PC-9 (cell line): ENCODE measurements at regions not wholly inside any gene's neighbourhood (a gene's known extent, or its start where the extent isn't known, plus 50 kb on each side); places are given as distances from the start of the nearest gene placed in this dataset.

Source experiments
- BruUV-seq: library from RNA; stranded (reverse); fragments of 400-500 nt; replicated peaks from 2 replicates; lab custom pipeline; 2021; lab: Mats Ljungman, UMichigan
- CTCF ChIA-PET: fragments of 300-600 bp; sonication (Branson Sonifier 250); formaldehyde crosslinking; loops from one replicate; lab custom pipeline; 2022; ENCODE audit warnings: antibody characterized with exemption; lab: Charles Lee
- POLR2A ChIA-PET: fragments of 300-600 bp; sonication (Branson Sonifier 250); formaldehyde crosslinking; loops from one replicate; lab custom pipeline; 2022; ENCODE audit warnings: antibody characterized with exemption; ENCODE audit not compliant: unreplicated experiment; lab: Charles Lee
- DNase-seq, 2 experiments: peaks; one replicate each; pipeline versions ENCODE4 v3.0.0 to v3.0.0-alpha.2; 2015 to 2022; ENCODE audit warnings: mixed read lengths in 1 of 2
- H2AFZ ChIP-seq: fragments of 200-600 bp; sonication (generic); 2 replicates; pipeline ENCODE4 v1.8.1; 2017; ENCODE audit warnings: antibody characterized with exemption
- H3F3A ChIP-seq: fragments of 200-600 bp; sonication (generic); 2 replicates; pipeline ENCODE4 v1.8.1; 2017; ENCODE audit warnings: antibody characterized with exemption, mild to moderate bottlenecking, low read depth; ENCODE audit not compliant: insufficient read depth
- H3K27ac ChIP-seq: fragments of 200-600 bp; sonication (generic); 2 replicates; pipeline ENCODE4 v1.6.1; 2016; ENCODE audit warnings: mixed run types
- H3K27me3 ChIP-seq: fragments of 200-600 bp; sonication (generic); 2 replicates; pipeline ENCODE4 v1.6.1; 2016; ENCODE audit warnings: low read depth, mixed run types; ENCODE audit not compliant: insufficient read depth
- H3K36me3 ChIP-seq: fragments of 200-600 bp; sonication (generic); 2 replicates; pipeline ENCODE4 v1.6.1; 2016; ENCODE audit warnings: low read depth, mixed run types
- H3K4me1 ChIP-seq: fragments of 200-600 bp; sonication (generic); replicated peaks from 2 replicates; pipeline ENCODE4 v1.6.1; 2016; ENCODE audit warnings: mixed run types; ENCODE audit not compliant: insufficient read depth
- H3K4me2 ChIP-seq: fragments of 200-600 bp; sonication (generic); 2 replicates; pipeline ENCODE4 v1.6.1; 2017; ENCODE audit warnings: mixed run types
- H3K4me3 ChIP-seq: fragments of 200-600 bp; sonication (generic); 2 replicates; pipeline ENCODE4 v1.6.1; 2016; ENCODE audit warnings: mixed run types
- H3K79me2 ChIP-seq: fragments of 200-600 bp; sonication (generic); 2 replicates; pipeline ENCODE4 v1.6.1; 2017; ENCODE audit warnings: low read depth, mixed run types
- H3K9me2 ChIP-seq: fragments of 200-600 bp; sonication (generic); 2 replicates; pipeline ENCODE4 v1.8.1; 2017; ENCODE audit warnings: mild to moderate bottlenecking; ENCODE audit not compliant: insufficient read depth
- H3K9me3 ChIP-seq: fragments of 200-600 bp; sonication (generic); 2 replicates; pipeline ENCODE4 v1.8.1; 2016; ENCODE audit warnings: low read depth; ENCODE audit not compliant: insufficient read depth
- H4K20me1 ChIP-seq: fragments of 200-600 bp; sonication (generic); 2 replicates; pipeline ENCODE4 v1.8.1; 2017; ENCODE audit not compliant: insufficient read depth
- CTCF ChIP-seq: fragments of 200-600 bp; sonication (generic); conservative IDR thresholded peaks from 2 replicates; pipeline ENCODE4 v1.6.1; 2017; ENCODE audit warnings: mixed run types, antibody characterized with exemption, mild to moderate bottlenecking, moderate library complexity
- EZH2 ChIP-seq: fragments of 200-600 bp; sonication (generic); IDR thresholded peaks from 2 replicates; pipeline ENCODE4 v1.8.0; 2017; ENCODE audit warnings: antibody characterized with exemption, low read depth
- intact Hi-C: fragments of 100-400 bp; cut with micrococcal nuclease; formaldehyde crosslinking; loops from one replicate; pipeline ENCODE4 v1.10.0; 2022; ENCODE audit not compliant: unreplicated experiment

- ChIA-PET CTCF (no interaction called here), POLR2A (no interaction called here)
- H3K9me2 ChIP-seq = no peaks in the 10 kb centered on the region
- no peaks in the 10 kb centered on the region for H3K36me3 ChIP-seq
- H3K27me3 ChIP-seq = no peaks in the 10 kb centered on the region
- H3K4me2 ChIP-seq = no peak overlapping the region
- no peak for TF ChIP-seq EZH2
- TF ChIP-seq CTCF = no peak
- DNase-seq = no peak
- no TSS peak for BruUV-seq
- H3K4me3 ChIP-seq = no peak overlapping the region
- intact Hi-C loops = no loop called here
- no peaks in the 10 kb centered on the region for H3F3A ChIP-seq
- no peaks in the 10 kb centered on the region for H3K79me2 ChIP-seq
- no peaks in the 10 kb centered on the region for H3K4me1 ChIP-seq
- H2AFZ ChIP-seq = no peak overlapping the region
- no peak overlapping the region for H3K27ac ChIP-seq
- H3K9me3 ChIP-seq = no peaks in the 10 kb centered on the region
- H4K20me1 ChIP-seq = no peaks in the 10 kb centered on the region
Measured at GRCh38 chr5:110038297-110038997, 348.7 kb downstream of the MAN2A1 start.

DNA sequence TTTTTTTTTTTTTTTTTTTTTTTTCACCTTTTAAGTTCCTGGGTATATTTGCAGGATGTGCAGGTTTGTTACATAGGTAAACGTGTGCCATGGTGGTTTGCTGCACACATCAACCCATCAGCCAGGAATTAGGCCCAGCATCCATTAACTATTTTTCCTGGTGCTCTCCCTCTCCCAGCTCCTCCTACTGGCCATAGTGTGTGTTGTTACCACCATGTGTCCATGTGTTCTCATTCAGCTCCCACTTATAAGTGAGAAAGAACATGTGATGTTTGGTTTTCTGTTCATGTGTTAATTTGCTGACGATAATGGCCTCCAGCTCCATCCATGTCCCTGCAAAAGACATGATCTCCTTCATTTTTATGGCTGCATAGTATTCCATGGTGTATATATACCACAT lies 350.5 kb downstream of the MAN2A1 start:
- Histone ChIP-seq H3K4me2 (no peak overlapping the region), H3K4me1 (no peaks in the 10 kb centered on the region), H3K9me3 (no peaks in the 10 kb centered on the region), H3K4me3 (no peak overlapping the region), H3K27ac (no peak overlapping the region), H2AFZ (no peak overlapping the region), H3F3A (no peaks in the 10 kb centered on the region), H3K79me2 (no peaks in the 10 kb centered on the region), H3K36me3 (no peaks in the 10 kb centered on the region), H4K20me1 (no peaks in the 10 kb centered on the region), H3K9me2 (no peaks in the 10 kb centered on the region), H3K27me3 (no peaks in the 10 kb centered on the region)
- POLR2A ChIA-PET = no interaction called here
- TF ChIP-seq EZH2 (no peak), CTCF (0 out of 2 replicates have a peak, but pooled peaks have one; percentile 22)
- intact Hi-C loops = loop anchor here (10.0 kb wide), 1 partner anchor 345 kb away; no protein-coding TSS in a partner anchor
- DNase-seq = no peak
- BruUV-seq = no TSS peak
- CTCF ChIA-PET = no interaction called here

DNA sequence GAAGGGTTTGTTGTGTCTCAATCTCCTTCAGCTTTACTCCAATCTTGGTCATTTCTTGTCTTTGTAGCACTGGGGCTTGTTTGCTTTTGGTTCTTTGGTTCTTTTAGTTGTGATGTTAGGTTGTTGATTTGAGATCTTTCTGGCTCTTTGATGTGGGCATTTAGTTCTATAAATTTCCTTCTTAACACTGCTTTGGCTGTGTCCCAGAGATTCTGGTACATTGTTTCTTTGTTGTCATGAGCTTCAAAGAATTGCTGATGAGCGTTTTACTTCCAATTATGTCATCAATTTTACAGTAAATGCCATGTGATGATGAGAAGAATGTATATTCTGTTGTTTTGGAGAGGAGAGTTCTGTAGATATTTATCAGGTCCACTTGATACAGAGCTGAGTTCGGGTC lies 353.3 kb downstream of the MAN2A1 start:
- no peaks in the 10 kb centered on the region for H3K4me1 ChIP-seq
- no peak overlapping the region for H3K27ac ChIP-seq
- POLR2A ChIA-PET = no interaction called here
- no peak for DNase-seq
- no peaks in the 10 kb centered on the region for H3K9me2 ChIP-seq
- H3K4me2 ChIP-seq = no peak overlapping the region
- H3K27me3 ChIP-seq = no peaks in the 10 kb centered on the region
- no peak overlapping the region for H2AFZ ChIP-seq
- no TSS peak for BruUV-seq
- no peak overlapping the region for H3K4me3 ChIP-seq
- no peaks in the 10 kb centered on the region for H3K36me3 ChIP-seq
- TF ChIP-seq EZH2 (no peak), CTCF (no peak)
- H4K20me1 ChIP-seq = no peaks in the 10 kb centered on the region
- no peaks in the 10 kb centered on the region for H3F3A ChIP-seq
- CTCF ChIA-PET = no interaction called here
- H3K79me2 ChIP-seq = no peaks in the 10 kb centered on the region
- intact Hi-C loops = loop anchor here (10.0 kb wide), 1 partner anchor 348 kb away; no protein-coding TSS in a partner anchor
- no peaks in the 10 kb centered on the region for H3K9me3 ChIP-seq
